HG02840 (cell line): ENCODE measurements at regions not wholly inside any gene's neighbourhood (a gene's known extent, or its start where the extent isn't known, plus 50 kb on each side); places are given as distances from the start of the nearest gene placed in this dataset.

Experiments used
- ATAC-seq: cut with Tn5 transposase; IDR thresholded peaks from one replicate; pipeline ENCODE4 v1.9.1; 2021; ENCODE audit warnings: mild to moderate bottlenecking, moderate library complexity, moderate number of reproducible peaks; ENCODE audit not compliant: unreplicated experiment, low FRiP score

DNA sequence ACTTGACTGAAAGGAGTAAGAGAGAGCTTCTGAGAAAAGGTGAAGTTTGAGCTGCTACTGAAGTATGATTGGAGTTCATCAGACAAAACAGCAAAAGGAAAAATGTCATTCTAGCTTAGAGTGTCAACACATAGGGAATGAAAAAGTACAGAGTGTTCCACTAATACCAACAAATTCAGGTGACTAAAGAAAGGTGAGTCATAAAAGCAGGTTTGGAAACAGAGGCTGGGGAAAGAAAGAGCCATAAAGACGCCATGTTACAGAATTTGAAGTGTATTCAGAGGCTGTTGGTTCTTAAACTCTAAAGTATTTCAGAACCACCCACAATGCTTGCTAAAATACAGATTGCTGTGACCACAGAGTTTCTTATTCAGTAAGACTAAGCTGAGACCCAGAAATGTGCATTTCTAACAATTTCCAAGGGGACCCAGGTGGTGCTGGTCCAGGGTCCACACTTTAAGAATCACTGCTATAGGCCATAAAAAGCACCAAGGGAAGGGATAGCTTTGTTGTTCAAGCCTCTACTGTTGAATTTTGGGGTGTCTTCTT, 143.1 kb downstream of the ELAPOR2 start:
- ATAC-seq = no peak

DNA sequence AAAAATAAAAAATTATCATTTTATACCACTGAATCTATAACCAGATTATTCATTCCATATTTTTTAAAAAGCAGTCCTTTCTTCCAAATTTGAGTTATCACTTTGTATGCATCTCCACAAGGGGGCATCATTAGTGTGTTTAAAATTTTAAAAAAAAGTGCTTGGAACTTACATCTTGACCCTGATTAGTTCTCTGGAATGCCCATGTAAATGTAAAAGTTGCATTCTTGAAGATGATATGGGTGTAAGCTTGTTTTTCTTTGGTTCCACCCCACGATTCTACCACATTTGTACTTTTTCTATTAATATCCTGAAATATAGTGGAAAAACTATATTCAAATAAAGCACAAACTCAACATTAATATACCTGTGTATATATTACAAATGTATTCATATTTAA, 144.9 kb downstream of the ELAPOR2 start:
- ATAC-seq = no peak
